ENCODE measurements at regions not wholly inside any gene's neighbourhood (a gene's known extent, or its start where the extent isn't known, plus 50 kb on each side); places are given as distances from the start of the nearest gene placed in this dataset.
"Not testable (repeated sequence)": the region's sequence is repeated elsewhere in the genome, so short reads cannot be mapped to it uniquely, and the experiment has no call there.

DNA sequence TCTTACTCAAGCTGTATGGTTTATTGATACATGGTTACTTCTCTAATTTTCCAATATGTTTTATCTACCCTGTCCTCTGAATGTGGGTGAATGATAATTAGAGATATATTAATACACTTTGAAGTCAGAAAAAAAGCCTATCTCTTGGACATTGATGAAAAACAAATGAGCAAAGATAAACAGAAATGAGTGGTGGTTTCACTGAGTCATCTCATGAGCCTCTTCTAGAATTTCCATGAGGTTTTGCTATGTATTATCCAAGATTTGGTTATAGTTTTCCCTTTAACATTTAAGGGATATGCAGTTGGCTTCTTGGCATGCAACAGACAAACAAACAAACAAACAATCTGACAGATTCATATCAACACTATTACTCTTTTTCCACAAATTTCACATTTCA, 586.8 kb downstream of the RFPL4B start:
- Histone ChIP-seq H3K27me3 (no peaks in the 10 kb centered on the region), H3K4me1 (no peaks in the 10 kb centered on the region), H3K36me3 (no peaks in the 10 kb centered on the region), H3K4me3 (no peak overlapping the region), H3K9me3 (no peaks in the 10 kb centered on the region), H3K27ac (no peak overlapping the region)
- no peak for TF ChIP-seq POLR2A (IDR thresholded peaks at IDR 0.05)
- TF ChIP-seq, protein P1, sequence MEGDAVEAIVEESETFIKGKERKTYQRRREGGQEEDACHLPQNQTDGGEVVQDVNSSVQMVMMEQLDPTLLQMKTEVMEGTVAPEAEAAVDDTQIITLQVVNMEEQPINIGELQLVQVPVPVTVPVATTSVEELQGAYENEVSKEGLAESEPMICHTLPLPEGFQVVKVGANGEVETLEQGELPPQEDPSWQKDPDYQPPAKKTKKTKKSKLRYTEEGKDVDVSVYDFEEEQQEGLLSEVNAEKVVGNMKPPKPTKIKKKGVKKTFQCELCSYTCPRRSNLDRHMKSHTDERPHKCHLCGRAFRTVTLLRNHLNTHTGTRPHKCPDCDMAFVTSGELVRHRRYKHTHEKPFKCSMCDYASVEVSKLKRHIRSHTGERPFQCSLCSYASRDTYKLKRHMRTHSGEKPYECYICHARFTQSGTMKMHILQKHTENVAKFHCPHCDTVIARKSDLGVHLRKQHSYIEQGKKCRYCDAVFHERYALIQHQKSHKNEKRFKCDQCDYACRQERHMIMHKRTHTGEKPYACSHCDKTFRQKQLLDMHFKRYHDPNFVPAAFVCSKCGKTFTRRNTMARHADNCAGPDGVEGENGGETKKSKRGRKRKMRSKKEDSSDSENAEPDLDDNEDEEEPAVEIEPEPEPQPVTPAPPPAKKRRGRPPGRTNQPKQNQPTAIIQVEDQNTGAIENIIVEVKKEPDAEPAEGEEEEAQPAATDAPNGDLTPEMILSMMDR (IDR thresholded peaks at IDR 0.05): no peak
- intact Hi-C loops (cut with DNase I; ENCODE audit: low total_unique reads): no loop called here
- DNase-seq: no peak

DNA sequence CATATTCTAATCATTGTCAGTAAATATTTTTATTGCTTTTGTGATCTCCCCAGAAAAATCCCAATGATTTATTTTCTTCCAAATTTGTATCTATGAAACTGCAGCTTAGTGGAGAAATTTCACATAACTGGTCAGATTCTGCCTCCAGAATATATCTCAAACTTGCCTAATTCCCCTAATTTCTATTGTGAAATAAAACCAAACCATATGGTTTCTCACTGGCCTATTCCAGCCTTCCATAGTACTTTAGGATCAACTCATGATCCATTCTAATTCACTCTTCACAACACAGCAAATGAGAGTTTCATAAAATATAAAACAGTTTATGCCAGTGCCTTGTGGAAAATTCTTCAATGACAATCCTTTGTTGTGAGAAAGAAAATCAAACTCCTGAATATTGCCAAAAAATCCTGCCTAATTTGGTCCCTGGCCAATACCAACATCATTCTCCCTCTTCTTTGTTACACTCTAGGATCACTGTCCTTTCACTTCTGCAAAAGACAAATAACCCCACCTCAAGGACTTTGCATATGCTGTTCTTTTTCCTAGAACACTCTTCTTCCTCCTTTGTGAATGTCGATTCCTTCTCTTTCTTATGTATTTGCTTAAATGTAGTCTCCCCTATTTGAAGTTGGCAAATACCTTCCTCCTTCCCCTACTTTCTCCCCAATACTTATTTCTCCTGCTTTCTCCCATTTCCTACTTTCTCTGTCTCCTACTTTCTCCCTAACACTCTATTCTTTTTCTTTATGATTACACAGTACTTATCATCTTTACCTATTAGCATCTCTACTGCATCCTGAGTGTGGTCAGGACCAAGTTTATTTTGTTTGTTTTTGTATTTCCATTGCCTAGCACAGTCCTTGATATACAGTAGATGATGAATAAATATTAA, 587.5 kb downstream of the RFPL4B start:
- H3K36me3 ChIP-seq: no peaks in the 10 kb centered on the region
- H3K27ac ChIP-seq: no peak overlapping the region
- no peak for DNase-seq
- no peaks in the 10 kb centered on the region for H3K27me3 ChIP-seq
- no peaks in the 10 kb centered on the region for H3K4me1 ChIP-seq
- TF ChIP-seq, protein P1 (IDR thresholded peaks at IDR 0.05): no peak
- TF ChIP-seq POLR2A (IDR thresholded peaks at IDR 0.05): no peak
- no peak overlapping the region for H3K4me3 ChIP-seq
- intact Hi-C loops (cut with DNase I; ENCODE audit: low total_unique reads): no loop called here
- no peaks in the 10 kb centered on the region for H3K9me3 ChIP-seq

DNA sequence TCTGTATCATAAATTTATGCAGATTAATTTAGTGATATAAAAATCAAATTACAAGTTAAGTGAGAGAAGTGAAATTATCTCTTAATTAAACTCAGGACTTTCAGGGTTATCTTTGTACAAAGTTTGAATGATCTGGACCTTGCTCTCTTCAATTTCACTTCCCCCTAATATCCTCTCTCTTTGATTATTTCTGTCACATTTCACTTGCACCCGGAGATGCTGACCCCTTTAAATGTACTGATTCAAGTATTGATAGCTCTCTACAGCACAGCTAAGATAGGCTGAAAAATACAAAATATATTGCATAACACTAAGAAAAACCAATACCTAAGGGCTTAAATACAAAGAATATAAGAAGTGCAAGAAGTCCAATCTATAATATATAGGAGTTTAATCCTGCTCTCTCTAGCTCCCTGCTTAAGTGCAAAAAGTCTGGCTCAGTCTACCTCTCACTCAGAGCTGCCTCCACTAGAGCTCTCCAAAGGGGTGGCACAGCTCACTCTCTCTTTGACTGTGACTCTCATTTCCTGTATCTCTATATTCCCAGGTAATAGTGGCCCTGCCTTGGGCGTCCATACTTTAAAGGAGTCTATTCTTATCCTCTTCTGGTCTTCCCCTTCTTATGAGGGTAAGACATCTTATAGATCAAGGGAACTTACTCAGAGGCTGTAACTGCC, 588.4 kb downstream of the RFPL4B start:
- no peaks in the 10 kb centered on the region for H3K9me3 ChIP-seq
- H3K36me3 ChIP-seq: no peaks in the 10 kb centered on the region
- DNase-seq: no peak
- no peaks in the 10 kb centered on the region for H3K27me3 ChIP-seq
- no peak for TF ChIP-seq POLR2A (IDR thresholded peaks at IDR 0.05)
- TF ChIP-seq, protein P1 (IDR thresholded peaks at IDR 0.05): no peak
- H3K4me3 ChIP-seq: no peak overlapping the region
- H3K4me1 ChIP-seq: no peaks in the 10 kb centered on the region
- H3K27ac ChIP-seq: no peak overlapping the region
- intact Hi-C loops (cut with DNase I; ENCODE audit: low total_unique reads): no loop called here

DNA sequence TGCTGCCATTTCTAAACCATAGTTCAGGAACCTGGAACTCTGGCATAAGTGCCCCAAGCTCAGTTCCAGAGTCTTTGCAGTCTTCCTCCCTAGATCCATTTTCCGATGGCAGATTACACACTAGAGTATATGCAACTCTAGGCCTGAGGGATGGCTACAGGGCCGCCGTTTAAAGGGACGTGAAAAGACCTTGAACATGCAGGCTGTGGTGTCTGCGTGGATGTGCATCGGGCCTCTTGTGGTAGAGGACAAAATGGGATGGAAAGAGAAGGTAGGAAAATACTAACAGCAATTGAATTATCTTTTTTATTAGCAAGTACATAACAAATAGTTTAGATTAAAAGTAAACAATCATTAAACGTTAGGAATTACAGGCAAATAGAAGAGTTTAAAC, 588.9 kb downstream of the RFPL4B start:
- TF ChIP-seq, protein P1 (IDR thresholded peaks at IDR 0.05): no peak
- TF ChIP-seq POLR2A (IDR thresholded peaks at IDR 0.05): no peak
- intact Hi-C loops (cut with DNase I; ENCODE audit: low total_unique reads): no loop called here
- Histone ChIP-seq H3K4me3 (no peak overlapping the region), H3K4me1 (no peaks in the 10 kb centered on the region), H3K27ac (no peak overlapping the region), H3K27me3 (no peaks in the 10 kb centered on the region), H3K36me3 (no peaks in the 10 kb centered on the region), H3K9me3 (no peaks in the 10 kb centered on the region)
- DNase-seq: no peak

DNA sequence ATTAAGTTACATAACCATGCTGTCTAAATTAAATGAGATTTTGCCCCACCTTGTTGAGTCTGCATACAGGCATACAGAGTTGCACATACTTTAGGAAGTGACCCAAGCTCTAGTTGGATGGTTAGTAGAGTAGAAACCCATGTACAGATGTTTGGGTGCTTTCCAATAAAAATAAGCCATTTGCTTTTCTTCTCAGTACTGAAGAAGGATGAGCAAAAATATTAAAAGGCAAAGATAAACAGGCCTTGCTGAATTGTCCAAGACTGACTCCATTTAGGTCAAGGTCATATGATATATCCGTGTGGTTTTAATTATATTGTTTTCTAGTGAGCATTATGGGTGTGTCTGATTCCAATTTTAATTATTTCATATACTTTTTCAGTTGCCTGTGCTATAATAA, 589.4 kb downstream of the RFPL4B start:
- Histone ChIP-seq H3K9me3 (no peaks in the 10 kb centered on the region), H3K27ac (no peak overlapping the region), H3K36me3 (no peaks in the 10 kb centered on the region), H3K27me3 (no peaks in the 10 kb centered on the region), H3K4me1 (no peaks in the 10 kb centered on the region), H3K4me3 (no peak overlapping the region)
- no peak for TF ChIP-seq POLR2A (IDR thresholded peaks at IDR 0.05)
- TF ChIP-seq, protein P1 (IDR thresholded peaks at IDR 0.05): no peak
- DNase-seq: no peak
- intact Hi-C loops (cut with DNase I; ENCODE audit: low total_unique reads): no loop called here

DNA sequence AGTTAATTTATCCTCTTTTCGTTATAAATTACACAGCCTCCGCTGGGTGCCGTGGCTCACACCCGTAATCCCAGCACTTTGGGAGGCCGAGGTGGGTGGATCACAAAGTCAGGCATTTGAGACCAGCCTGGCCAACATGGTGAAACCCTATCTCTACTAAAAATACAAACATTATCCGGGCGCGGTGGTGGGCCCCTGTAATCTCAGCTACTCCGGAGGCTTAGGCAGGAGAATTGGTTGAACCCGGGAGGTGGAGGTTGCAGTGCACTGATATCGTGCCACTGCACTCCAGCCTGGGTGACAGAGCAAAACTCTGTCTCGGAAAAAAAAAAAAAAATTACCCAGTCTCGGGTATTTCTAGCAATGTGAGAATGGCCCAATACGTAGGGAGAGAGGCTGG, 590.6 kb downstream of the RFPL4B start:
- H3K9me3 ChIP-seq; H3K4me1 ChIP-seq; H3K36me3 ChIP-seq; DNase-seq; intact Hi-C loops (cut with DNase I; ENCODE audit: low total_unique reads); H3K27ac ChIP-seq; H3K27me3 ChIP-seq; H3K4me3 ChIP-seq: not testable (repeated sequence)
